GM21360 (cell line): ENCODE measurements at regions not wholly inside any gene's neighbourhood (a gene's known extent, or its start where the extent isn't known, plus 50 kb on each side); places are given as distances from the start of the nearest gene placed in this dataset.
"Not testable (repeated sequence)": the region's sequence is repeated elsewhere in the genome, so short reads cannot be mapped to it uniquely, and the experiment has no call there.

ENCODE experiments used
- ATAC-seq: cut with Tn5 transposase; IDR thresholded peaks from one replicate; pipeline ENCODE4 v1.9.1; 2021; ENCODE audit warnings: mild to moderate bottlenecking, moderate library complexity; ENCODE audit not compliant: unreplicated experiment

DNA sequence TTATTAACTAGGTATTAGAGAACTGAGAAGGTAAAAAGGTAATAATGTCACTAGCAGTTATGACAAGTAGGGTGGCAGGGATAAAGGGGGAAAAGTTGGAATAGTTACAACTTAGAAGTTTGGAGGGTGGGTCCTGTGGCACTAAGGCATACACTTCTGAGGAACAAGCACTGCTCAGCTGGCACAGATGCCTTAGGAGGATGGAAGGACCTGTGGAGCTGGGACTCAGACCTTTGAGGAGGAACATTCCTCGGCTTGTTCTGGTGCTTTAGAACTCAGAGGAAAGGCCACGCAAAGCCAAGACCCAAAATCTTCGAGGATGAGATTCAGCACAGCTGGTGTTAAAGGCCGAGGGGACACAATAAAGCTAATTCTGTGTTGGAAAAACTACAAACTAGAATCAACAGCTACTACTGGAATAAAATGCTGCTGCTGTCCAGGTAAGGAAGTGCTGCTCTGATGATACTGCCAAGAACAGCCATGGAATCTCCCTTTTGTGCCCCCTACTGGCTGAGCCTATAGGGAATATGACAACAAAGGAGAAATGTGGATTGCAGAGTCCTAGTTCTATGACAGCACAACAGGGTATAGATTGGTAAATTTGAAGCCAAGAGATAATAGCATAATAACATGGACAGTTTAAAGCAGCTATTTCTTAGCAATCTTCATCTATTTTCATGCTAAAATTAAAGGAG lies 126.7 kb downstream of the SLC25A46 start:
- ATAC-seq: peak; percentile 77

DNA sequence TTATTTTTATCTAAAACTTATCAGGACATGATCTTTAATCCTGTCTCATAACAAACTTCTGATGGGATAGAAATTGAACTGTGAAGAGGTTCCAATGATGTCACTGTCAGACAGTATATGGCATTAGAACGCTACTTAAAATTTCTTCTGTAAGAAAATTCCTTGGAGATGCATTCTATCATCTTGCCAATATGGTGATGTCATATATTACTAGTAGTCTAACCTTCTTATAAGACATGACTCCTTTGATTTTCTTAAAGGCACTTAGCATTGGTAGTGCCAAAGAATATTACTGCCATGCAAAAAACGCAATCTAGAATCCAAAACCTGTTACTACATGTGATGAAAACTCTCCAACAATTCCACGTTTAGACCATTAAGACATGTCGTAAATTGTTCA lies 131.1 kb downstream of the SLC25A46 start:
- ATAC-seq: no peak

DNA sequence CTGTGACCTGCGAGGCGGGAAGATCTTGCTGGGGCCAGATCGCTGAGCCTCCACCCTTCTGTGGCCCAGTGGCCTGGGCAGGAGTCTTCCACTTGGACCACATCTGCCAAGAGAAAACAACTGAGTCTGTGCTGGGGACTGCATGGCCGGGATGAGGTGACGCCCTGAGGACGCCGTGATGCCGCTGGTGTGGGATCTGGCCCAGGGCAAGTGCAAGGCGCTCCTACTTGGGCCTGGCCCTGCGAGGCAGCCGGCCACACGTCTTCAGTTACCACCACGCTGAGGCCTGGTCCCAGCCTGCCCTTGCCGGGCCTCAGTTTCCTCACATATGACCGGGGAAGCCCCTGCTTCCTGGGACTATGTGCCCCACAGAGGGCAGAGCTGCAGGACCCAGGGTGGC lies 133.4 kb downstream of the SLC25A46 start:
- ATAC-seq: no peak

DNA sequence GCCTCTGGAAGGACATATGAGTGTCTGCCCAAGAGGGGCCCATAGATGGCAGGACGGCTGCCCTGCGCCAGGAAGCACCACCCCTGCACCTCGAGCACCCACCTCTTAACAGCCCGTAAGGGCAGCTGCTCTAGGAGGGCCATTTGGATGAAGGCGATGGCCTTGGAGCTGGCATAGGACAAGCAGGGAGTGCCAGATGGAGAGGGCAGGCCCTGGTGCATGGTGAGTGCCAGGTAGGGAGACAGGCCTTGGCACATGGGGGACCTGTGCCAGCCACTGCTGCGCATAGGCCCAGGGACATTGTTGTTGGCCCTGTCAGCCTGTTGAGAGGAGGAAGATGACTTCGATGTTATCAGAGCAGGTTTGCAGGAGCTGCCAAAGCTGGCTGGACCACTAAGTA lies 134.2 kb downstream of the SLC25A46 start:
- no peak for ATAC-seq

DNA sequence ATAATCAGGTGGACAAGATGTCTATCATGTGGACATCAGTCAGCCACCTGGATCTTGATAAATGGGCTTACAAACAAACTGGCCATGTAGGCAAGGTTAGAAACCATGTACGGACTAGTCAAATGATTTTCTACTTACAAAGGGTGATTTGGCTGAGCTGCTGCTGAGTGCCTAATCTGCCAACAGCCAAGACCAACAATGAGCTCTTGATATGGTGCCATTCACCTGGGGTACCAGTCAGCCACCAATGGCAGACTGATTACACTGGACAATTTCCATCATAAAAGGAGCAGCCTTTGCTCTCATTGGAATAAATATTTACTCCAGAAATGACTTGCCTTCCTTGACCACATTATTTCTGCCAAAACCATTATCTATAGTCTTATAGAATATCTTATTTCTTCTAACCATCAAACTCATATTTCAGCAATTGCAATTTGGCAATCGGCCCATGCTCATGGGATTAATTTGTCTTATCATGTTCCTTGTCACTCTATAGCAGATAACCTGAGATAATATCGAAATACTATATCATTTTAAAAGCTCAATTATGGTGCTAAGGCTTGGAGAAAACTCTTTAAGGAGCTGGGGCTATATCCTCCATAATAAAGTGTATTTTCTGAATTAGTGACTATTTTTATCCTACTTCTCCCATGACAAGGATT lies 135.1 kb downstream of the SLC25A46 start:
- ATAC-seq: no peak

DNA sequence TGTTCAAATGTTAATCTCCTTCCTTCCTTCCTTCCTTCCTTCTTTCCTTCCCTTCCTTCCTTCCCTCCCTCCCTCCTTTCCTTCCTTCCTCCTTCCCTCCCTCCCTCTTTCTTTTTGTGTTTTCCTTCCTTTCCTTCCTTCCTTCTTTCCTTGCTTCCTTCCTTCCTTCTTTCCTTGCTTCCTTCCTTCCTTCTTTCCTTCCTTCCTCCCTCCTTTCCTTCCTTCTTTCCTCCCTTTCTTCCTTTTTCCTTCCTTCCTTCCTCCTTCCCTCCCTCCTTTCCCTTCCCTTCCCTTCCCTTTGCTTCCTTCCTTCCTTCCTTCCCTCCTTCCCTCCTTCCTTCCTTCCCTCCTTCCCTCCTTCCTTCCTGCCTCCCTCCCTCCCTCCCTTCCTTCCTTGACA lies 136.3 kb downstream of the SLC25A46 start:
- ATAC-seq: not testable (repeated sequence)

DNA sequence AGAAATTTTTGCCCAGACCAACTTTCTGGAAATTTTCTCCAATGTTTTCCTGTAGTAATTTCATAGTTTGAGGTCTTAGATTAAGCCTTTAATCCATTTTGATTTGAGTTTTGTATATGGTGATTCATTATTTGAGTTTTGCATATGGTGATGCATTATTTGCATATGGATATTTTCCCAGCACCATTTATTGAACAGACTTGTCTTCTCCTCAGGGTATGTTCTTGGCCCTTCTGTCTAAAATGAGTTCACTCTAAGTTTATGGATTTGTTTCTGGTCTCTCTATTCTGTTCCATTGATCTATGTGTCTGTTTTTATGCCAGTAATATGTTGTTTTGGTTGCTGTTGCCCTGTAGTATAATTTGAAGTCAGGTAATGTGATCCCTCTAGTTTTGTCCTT lies 139.3 kb downstream of the SLC25A46 start:
- ATAC-seq: no peak

DNA sequence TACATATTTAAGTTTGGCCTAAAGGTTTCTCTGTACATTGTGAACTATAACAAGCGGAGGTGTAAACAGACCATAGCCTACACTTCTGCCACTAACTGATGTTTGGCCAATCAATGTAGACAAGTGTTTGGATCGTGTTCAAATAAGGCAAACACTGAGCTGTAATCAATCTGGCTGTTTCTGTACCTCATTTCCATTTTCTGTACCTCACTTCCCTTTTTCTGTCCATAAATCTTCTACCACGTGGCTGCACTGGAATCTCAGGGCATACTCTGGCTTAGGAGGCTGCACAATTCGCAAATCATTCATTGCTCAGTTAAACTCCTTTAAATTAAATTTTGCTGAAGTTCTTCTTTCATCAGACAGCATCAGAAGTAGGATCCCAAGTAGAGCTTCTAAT lies 140.9 kb downstream of the SLC25A46 start:
- ATAC-seq: no peak

DNA sequence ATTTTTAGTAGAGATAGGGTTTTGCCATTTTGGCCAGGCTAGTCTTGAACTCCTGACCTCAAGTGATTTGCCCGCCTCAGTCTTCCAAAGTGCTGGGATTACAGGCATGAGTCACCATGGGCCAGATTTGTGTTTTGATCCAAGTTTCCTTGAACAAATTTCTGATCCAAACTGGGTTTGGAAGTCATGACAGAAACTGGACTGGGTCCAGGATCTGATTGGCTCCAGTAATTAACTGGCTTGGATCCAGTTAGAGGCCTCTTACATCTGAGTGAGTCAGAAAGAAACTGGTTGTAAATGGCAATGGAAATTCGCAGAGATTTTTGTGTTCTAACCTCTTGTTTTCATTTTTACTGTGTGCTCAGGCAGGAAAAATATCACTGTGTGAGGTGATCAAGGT lies 141.6 kb downstream of the SLC25A46 start:
- no peak for ATAC-seq

DNA sequence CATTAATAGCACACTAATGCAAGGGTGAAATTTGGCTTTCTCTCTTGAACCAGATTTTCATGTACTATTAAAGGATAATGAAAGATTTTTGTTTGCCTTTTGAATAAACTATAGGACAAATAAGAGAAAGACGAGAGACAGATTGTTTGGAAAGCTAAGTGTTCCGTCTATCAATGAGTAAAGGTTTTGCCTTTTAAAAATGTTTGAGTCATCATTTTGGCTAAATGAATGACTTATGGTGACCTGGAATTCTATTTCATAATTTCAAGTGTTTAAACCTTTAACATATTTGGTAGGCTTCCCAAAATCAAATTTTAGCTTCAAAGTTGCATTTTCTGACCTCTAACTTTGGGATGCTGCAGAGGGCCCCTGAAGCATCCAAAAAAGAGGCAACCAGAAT lies 145.2 kb downstream of the SLC25A46 start:
- ATAC-seq: no peak

DNA sequence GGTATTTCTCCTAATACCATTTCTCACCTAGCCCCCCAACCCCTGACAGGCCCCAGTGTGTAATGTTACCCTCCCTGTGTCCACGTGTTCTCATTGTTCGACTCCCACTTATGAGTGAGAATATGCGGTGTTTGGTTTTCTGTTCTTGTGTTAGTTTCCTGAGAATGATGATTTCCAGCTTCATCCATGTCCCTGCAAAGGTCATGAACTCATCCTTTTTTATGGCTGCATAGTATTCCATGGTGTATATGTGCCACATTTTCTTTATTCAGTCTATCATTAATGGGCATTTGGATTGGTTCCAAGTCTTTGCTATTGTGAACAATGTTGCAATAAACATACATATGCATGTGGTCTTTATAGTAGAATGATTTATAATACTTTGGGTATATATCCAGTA lies 148.4 kb downstream of the SLC25A46 start:
- not testable (repeated sequence) for ATAC-seq

DNA sequence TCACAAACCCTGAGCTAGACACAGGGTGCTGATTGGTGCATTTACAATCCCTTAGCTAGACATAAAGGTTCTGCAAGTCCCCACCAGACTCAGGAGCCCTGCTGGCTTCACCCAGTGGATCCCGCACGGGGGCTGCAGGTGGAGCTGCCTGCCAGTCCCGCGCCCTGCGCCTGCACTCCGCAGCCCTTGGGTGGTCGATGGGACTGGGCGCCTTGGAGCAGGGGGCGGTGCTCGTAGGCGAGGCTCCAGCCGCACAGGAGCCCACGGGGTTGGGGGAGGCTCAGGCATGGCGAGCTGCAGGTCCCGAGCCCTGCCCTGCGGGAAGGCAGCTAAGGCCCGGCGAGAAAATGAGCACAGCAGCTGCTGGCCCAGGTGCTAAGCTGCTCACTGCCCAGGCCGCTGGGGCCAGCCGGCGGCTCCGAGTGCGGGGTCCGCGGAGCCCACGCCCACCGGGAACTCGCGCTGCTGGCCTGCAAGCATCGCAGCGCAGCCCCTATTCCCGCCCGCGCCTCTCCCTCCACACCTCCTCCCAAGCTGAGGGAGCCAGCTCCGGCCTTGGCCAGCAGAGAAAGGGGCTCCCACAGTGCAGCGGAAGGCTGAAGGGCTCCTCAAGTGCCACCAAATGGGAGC lies 155.2 kb downstream of the SLC25A46 start:
- ATAC-seq: not testable (repeated sequence)

DNA sequence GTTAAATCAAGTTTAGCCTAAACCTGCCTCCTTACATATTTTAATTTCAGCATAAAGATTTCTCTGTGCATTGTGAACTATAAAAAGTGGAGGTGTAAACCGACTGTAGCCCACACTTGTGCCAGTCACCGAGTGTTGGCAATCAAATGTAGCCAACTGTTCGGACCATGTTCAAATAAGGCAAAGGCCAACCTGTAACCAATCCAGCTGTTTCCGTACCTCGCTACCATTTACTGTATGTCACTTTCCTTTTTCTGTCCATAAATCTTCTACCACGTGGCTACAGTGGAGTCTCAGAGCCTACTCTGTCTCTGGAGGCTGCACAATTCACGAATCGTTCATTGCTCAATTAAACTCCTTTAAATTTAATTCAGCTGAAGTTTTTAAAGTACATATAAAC lies 156.0 kb downstream of the SLC25A46 start:
- ATAC-seq: no peak

DNA sequence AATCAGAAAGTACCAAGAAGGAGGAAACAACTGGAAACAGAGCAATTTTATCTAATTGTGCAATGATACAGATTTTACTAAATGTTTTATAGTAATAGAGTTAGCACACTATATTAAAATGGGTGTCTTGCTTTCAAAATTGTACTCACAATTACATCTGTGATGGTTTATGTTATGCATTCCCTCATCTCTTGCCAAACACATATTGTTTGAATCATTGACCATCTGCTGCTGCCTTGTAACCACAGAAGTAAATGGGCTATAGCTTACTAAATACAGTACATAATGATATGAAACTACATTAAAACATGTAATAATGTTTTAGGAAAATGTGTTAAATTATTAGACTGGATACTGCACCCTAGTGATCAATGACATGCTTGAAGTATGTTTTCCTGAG lies 158.1 kb downstream of the SLC25A46 start:
- no peak for ATAC-seq

DNA sequence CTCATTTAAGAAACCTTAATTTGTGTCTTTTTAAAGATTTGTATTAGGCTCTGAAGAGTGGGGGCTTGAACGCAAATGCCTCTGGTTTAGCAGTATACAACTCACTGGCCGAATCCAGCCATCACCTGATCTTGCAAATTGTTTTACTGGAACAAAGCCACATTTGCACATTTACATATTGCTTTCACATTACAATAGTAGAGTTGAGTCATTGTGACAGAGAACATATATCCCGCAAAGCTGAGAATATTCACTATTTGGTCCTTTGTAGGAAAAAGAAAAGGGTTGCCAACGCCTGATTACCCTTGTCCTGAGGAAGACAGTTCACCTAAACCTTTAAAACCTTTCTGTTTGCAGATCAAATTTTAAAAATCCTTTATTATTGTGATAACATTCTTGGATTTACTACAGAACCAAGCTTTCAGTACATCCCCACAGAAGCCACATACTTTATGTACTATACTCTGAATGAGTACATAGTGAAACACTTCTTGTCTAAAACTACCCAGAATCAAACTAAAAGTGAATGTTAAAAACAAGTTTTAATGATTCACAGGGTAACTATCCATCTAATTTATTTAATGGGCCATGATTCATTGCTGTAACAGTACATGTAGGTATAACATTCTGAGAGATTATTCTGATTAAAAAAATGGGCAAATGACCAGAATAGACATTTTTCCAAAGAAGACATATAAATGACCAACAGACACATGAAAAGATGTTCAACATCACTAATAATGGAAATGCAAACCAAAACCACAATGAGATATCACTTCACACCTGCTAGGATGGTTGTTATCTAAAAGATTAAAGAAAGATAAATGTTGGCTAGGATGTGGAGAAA lies 161.0 kb downstream of the SLC25A46 start:
- peak; percentile 86 for ATAC-seq

DNA sequence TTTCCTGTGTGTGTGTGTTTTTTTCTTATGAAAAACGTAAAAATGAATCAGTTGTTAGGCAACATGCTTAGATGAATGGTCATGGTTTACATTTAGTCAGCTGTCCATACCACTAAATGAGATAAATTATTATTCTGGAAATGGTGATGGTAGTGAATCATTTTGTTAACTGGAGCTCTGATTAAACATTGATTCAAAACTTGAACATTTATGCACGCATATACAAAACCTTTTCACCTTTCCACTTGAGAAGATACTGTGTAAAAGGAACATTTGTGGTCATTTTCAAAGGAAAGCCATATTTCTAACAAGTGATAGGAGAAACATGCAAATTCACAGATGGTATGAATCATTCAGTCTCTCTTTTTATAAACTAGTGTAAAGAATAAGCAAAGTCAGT lies 162.0 kb downstream of the SLC25A46 start:
- ATAC-seq: no peak

DNA sequence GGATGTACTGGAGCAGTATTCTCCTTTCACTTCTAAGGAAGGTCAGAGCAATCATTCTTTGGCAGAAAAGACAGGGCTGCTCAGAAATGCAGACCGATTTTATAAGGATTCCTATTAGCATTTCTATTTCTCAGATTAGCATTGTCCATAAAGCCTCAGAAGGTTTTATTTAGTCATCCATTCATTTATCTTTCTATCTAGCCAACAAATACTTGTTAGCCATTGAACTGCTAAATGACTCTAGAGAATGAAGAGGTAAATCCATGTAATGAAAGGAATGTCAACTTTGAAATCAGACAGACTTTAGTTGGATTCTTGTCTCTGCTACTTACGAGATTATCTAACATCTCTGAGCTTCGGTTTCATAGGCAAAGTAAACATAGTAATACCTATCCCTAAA lies 165.2 kb downstream of the SLC25A46 start:
- ATAC-seq: no peak

DNA sequence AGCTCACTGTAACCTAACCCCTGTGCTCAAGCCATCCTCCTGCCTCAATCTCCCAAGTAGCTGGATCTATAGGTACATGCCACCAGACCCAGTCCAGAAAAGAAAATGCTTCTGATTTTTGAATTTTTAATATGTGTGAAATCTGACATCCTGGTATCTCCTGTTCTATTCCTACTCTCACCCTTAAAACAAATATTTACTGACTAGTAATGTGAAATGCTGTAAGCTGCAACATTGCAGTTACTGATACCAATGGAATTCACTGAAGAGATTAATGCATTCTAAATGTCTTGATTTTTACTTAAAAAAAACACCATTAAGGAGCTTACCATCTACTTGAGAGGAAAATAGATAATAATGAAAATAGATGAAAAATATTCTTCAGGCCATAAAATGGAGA lies 162.7 kb upstream of the TSLP start:
- no peak for ATAC-seq

DNA sequence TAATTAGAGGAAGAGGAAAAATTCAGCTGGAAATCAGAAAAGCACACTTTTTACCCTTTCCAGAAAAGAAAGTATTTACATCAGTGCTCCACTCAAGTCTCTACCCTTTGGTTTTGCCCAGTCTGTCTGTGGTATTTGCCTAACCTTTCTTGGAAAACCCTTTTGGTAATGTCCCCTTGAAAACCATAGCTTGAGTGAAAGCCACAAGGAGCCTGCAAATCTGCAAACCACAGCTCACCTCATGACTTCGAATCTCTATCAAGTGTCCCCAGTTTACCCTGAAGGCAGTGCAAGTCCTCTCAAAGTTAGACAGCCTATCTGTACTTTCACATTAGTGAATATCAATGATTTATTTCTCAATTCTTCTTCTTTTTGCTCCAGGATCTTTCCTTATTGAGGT lies 162.1 kb upstream of the TSLP start:
- ATAC-seq: no peak

DNA sequence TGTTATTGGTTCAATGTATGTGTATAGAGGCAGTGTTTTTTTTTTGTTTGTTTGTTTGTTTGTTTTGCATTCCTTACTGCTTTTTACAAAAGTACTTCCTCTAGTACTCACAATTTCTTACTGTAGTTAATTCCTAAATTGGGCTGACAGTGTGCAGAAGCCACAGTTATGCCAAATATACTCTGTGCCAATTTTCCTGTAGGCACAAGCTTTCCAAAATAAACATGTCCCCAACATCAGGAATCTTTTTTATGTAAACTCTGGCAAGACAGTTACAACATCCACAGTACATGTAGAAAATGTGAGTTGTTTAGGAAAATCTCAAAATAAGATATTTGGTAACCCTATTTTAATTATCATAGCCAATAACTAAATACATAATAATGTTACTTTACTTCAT lies 161.6 kb upstream of the TSLP start:
- ATAC-seq: no peak

DNA sequence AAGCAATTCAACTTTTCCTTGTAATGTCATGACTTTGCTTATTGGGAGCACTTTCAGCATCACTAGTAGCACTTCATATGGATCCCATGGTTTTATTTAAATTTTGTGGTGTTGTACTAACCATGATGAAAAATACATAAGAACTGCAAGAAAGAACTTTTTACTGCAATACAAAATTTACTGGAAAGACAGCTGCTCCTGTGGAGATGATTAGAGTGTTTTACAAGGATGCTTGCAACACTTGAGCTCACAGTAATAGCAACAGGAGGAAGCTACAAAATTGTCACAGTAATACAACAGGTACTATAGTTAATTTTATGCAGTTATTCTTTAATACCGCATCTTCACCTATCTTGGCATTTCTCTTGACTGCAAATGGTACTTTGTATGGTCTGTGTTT lies 158.3 kb upstream of the TSLP start:
- ATAC-seq: no peak
